Smooth muscle cell (in vitro differentiated cells): ENCODE measurements at regions not wholly inside any gene's neighbourhood (a gene's known extent, or its start where the extent isn't known, plus 50 kb on each side); places are given as distances from the start of the nearest gene placed in this dataset.
A peak's percentile ranks its signal among the peaks of the same experiment; 100 is the strongest.

Source experiments
- DNase-seq: peaks from one replicate; lab custom pipeline; 2025; ENCODE audit not compliant: unreplicated experiment; lab: John Stamatoyannopoulos, UW
- H2AFZ ChIP-seq: fragments of 200-600 bp; sonication (generic); 2 replicates; pipeline ENCODE4 v1.6.0; 2016; ENCODE audit warnings: antibody characterized with exemption, low read depth, mild to moderate bottlenecking
- H3F3A ChIP-seq: fragments of 200-600 bp; sonication (generic); 2 replicates; pipeline ENCODE4 v1.6.0; 2017; ENCODE audit warnings: antibody characterized with exemption, low read depth
- H3K27ac ChIP-seq: fragments of 200-600 bp; sonication (generic); 2 replicates; pipeline ENCODE4 v1.5.1; 2016; ENCODE audit warnings: low read depth, mild to moderate bottlenecking
- H3K27me3 ChIP-seq: fragments of 200-600 bp; sonication (generic); 2 replicates; pipeline ENCODE4 v1.6.1; 2016; ENCODE audit warnings: low read depth, mild to moderate bottlenecking
- H3K36me3 ChIP-seq: fragments of 200-600 bp; sonication (generic); 2 replicates; pipeline ENCODE4 v1.5.1; 2016; ENCODE audit warnings: low read depth
- H3K4me1 ChIP-seq: fragments of 200-600 bp; sonication (generic); 2 replicates; pipeline ENCODE4 v1.5.1; 2016; ENCODE audit warnings: low read depth
- H3K4me2 ChIP-seq: fragments of 200-600 bp; sonication (generic); 2 replicates; pipeline ENCODE4 v1.6.0; 2016; ENCODE audit warnings: mild to moderate bottlenecking
- H3K4me3 ChIP-seq: fragments of 200-600 bp; sonication (generic); 2 replicates; pipeline ENCODE4 v1.5.1; 2016; ENCODE audit warnings: mild to moderate bottlenecking
- H3K79me2 ChIP-seq: fragments of 200-600 bp; sonication (generic); 2 replicates; pipeline ENCODE4 v1.6.0; 2016; ENCODE audit warnings: low read depth, mild to moderate bottlenecking
- H3K9ac ChIP-seq: fragments of 200-600 bp; sonication (generic); 2 replicates; pipeline ENCODE4 v1.6.0; 2016; ENCODE audit warnings: low read depth
- H3K9me3 ChIP-seq: fragments of 200-600 bp; sonication (generic); replicated peaks from 2 replicates; pipeline ENCODE4 v1.5.1; 2016; ENCODE audit warnings: low read depth
- H4K20me1 ChIP-seq: fragments of 200-600 bp; sonication (generic); 2 replicates; pipeline ENCODE4 v1.6.0; 2016; ENCODE audit warnings: low read depth
- CTCF ChIP-seq: fragments of 200-600 bp; sonication (generic); IDR thresholded peaks from 2 replicates; pipeline ENCODE4 v1.5.1; 2017; ENCODE audit warnings: borderline replicate concordance, mild to moderate bottlenecking, antibody characterized with exemption; ENCODE audit not compliant: insufficient read depth, poor library complexity, severe bottlenecking
- WGBS: methylation state at CpG from one replicate; pipeline ENCODE4 v1.1.7; 2016; ENCODE audit warnings: low lambda C conversion rate; 5-methylcytosine and 5-hydroxymethylcytosine counted together

GRCh38 chr5:128633901-128634300 lies 95.9 kb upstream of the FBN2 start:
- H3F3A ChIP-seq, result no peaks in the 10 kb centered on the region
- no peak overlapping the region for H3K4me2 ChIP-seq
- H3K9me3 ChIP-seq, result no peaks in the 10 kb centered on the region
- no peak overlapping the region for H3K27ac ChIP-seq
- H3K4me3 ChIP-seq, result no peak overlapping the region
- H4K20me1 ChIP-seq, result no peaks in the 10 kb centered on the region
- DNase-seq, result no peak
- no peaks in the 10 kb centered on the region for H3K79me2 ChIP-seq
- H3K27me3 ChIP-seq, result no peaks in the 10 kb centered on the region
- H3K36me3 ChIP-seq, result no peaks in the 10 kb centered on the region
- no peaks in the 10 kb centered on the region for H3K4me1 ChIP-seq
- TF ChIP-seq CTCF, result no peak
- 94% methylated on average over 3 of the region's 3 CpGs for WGBS
- H2AFZ ChIP-seq, result no peak overlapping the region
- H3K9ac ChIP-seq, result no peak overlapping the region

GRCh38 chr5:128635379-128635778 lies 97.3 kb upstream of the FBN2 start:
- no peaks in the 10 kb centered on the region for H3K9me3 ChIP-seq
- no peak overlapping the region for H3K4me2 ChIP-seq
- no peak for DNase-seq
- WGBS, result 93% methylated on average over 6 of the region's 6 CpGs
- H3K9ac ChIP-seq, result no peak overlapping the region
- H3K79me2 ChIP-seq, result no peaks in the 10 kb centered on the region
- no peak for TF ChIP-seq CTCF
- no peaks in the 10 kb centered on the region for H4K20me1 ChIP-seq
- no peak overlapping the region for H3K27ac ChIP-seq
- H2AFZ ChIP-seq, result no peak overlapping the region
- H3K4me3 ChIP-seq, result no peak overlapping the region
- no peaks in the 10 kb centered on the region for H3F3A ChIP-seq
- no peaks in the 10 kb centered on the region for H3K27me3 ChIP-seq
- H3K36me3 ChIP-seq, result no peaks in the 10 kb centered on the region
- no peaks in the 10 kb centered on the region for H3K4me1 ChIP-seq

- Histone ChIP-seq H3K4me1 (no peaks in the 10 kb centered on the region), H3F3A (no peaks in the 10 kb centered on the region), H3K4me3 (no peak overlapping the region), H3K4me2 (no peak overlapping the region), H3K36me3 (no peaks in the 10 kb centered on the region), H3K9me3 (no peaks in the 10 kb centered on the region), H3K79me2 (no peaks in the 10 kb centered on the region), H2AFZ (no peak overlapping the region), H3K27me3 (no peaks in the 10 kb centered on the region), H3K27ac (no peak overlapping the region), H4K20me1 (no peaks in the 10 kb centered on the region), H3K9ac (no peak overlapping the region)
- 100% methylated on average over 1 of the region's 1 CpG for WGBS
- TF ChIP-seq CTCF, result no peak
- DNase-seq, result no peak
Observed at GRCh38 chr5:128636361-128636760, 98.3 kb upstream of the FBN2 start.

GRCh38 chr5:128637031-128637430 lies 99.0 kb upstream of the FBN2 start:
- no peak overlapping the region for H3K27ac ChIP-seq
- H3K4me3 ChIP-seq, result no peak overlapping the region
- no peaks in the 10 kb centered on the region for H3K9me3 ChIP-seq
- TF ChIP-seq CTCF, result no peak
- H3K36me3 ChIP-seq, result no peaks in the 10 kb centered on the region
- no peak overlapping the region for H3K9ac ChIP-seq
- no peak for DNase-seq
- H3K4me2 ChIP-seq, result no peak overlapping the region
- H3F3A ChIP-seq, result no peaks in the 10 kb centered on the region
- H2AFZ ChIP-seq, result peak overlapping the region; percentile 3
- no peaks in the 10 kb centered on the region for H4K20me1 ChIP-seq
- WGBS, result 69% methylated on average over 4 of the region's 4 CpGs
- H3K4me1 ChIP-seq, result no peaks in the 10 kb centered on the region
- H3K27me3 ChIP-seq, result no peaks in the 10 kb centered on the region
- no peaks in the 10 kb centered on the region for H3K79me2 ChIP-seq
